GM23248 (cell line): ENCODE measurements at regions not wholly inside any gene's neighbourhood (a gene's known extent, or its start where the extent isn't known, plus 50 kb on each side); places are given as distances from the start of the nearest gene placed in this dataset.

Experiments
- EZH2 ChIP-seq: fragments of 200-600 bp; sonication (generic); IDR thresholded peaks from 2 replicates; pipeline ENCODE4 v1.6.1; 2018; ENCODE audit warnings: antibody characterized with exemption, mild to moderate bottlenecking; ENCODE audit not compliant: insufficient read depth, poor library complexity, severe bottlenecking
- EZH2phosphoT487 ChIP-seq: fragments of 200-600 bp; sonication (generic); IDR thresholded peaks from 2 replicates; pipeline ENCODE4 v1.6.1; 2018; ENCODE audit warnings: antibody characterized with exemption, moderate library complexity, mild to moderate bottlenecking, low read depth; ENCODE audit not compliant: insufficient read depth

- TF ChIP-seq EZH2phosphoT487 (no peak), EZH2 (no peak)
Measured at GRCh38 chr2:176637142-176637485, 367.9 kb downstream of the MTX2 start.
